Sigmoid colon (tissue), 3 donors: ENCODE measurements at regions not wholly inside any gene's neighbourhood (a gene's known extent, or its start where the extent isn't known, plus 50 kb on each side); places are given as distances from the start of the nearest gene placed in this dataset.

Source experiments
- CTCF ChIP-seq, 4 experiments: fragments of 450-650 bp in 3 of 4; fragments of 200-600 bp in 1 of 4; IDR thresholded peaks; one replicate each; pipeline ENCODE4 v1.5.1; 2016 to 2019; ENCODE audit warnings: antibody characterized with exemption in 4 of 4, mild to moderate bottlenecking in 3 of 4, moderate library complexity in 2 of 4
- POLR2A ChIP-seq, 2 donors: fragments of 450-650 bp; IDR thresholded peaks; one replicate each; pipeline ENCODE4 v1.6.1; 2016; ENCODE audit warnings: antibody characterized with exemption in 2 of 2, mild to moderate bottlenecking in 2 of 2, moderate library complexity in 2 of 2

GRCh38 chr15:77791941-77792340, 159.2 kb upstream of the LINGO1 start:
- TF ChIP-seq CTCF (IDR thresholded peaks at IDR 0.05), result no peak
- no peak for TF ChIP-seq POLR2A (IDR thresholded peaks at IDR 0.05)
